VCaP (cell line): ENCODE measurements at regions not wholly inside any gene's neighbourhood (a gene's known extent, or its start where the extent isn't known, plus 50 kb on each side); places are given as distances from the start of the nearest gene placed in this dataset.

Experiments used
- H3K27ac ChIP-seq: fragments of 450-650 bp; 2 replicates; pipeline ENCODE4 v1.5.1; 2017
- CTCF ChIP-seq: fragments of 450-650 bp; conservative IDR thresholded peaks from 2 replicates; pipeline ENCODE4 v1.5.1; 2017; ENCODE audit warnings: mild to moderate bottlenecking, moderate library complexity

GRCh38 chr3:31223278-31223677 lies 309.4 kb upstream of the STT3B start:
- TF ChIP-seq CTCF, result no peak
- H3K27ac ChIP-seq, result no peak overlapping the region

GRCh38 chr3:31224936-31225335 lies 307.8 kb upstream of the STT3B start:
- TF ChIP-seq CTCF, result no peak
- no peak overlapping the region; the same call in 1 of the 2 replicates for H3K27ac ChIP-seq

GRCh38 chr3:31225923-31226322 lies 306.8 kb upstream of the STT3B start:
- TF ChIP-seq CTCF, result no peak
- H3K27ac ChIP-seq, result peak overlapping the region; percentile 78

- peak overlapping the region; percentile 78 for H3K27ac ChIP-seq
- TF ChIP-seq CTCF, result no peak
Measured at GRCh38 chr3:31226346-31226745, 306.4 kb upstream of the STT3B start.

GRCh38 chr3:31227131-31227562 lies 305.6 kb upstream of the STT3B start:
- TF ChIP-seq CTCF, result no peak
- H3K27ac ChIP-seq, result peak overlapping the region; percentile 78

GRCh38 chr3:31230425-31231223 lies 302.1 kb upstream of the STT3B start:
- no peak for TF ChIP-seq CTCF
- H3K27ac ChIP-seq, result no peak overlapping the region

GRCh38 chr3:31232055-31233025 lies 300.4 kb upstream of the STT3B start:
- H3K27ac ChIP-seq, result no peak overlapping the region
- no peak for TF ChIP-seq CTCF
